ENCODE measurements at regions not wholly inside any gene's neighbourhood (a gene's known extent, or its start where the extent isn't known, plus 50 kb on each side); places are given as distances from the start of the nearest gene placed in this dataset.

- TF ChIP-seq, protein P1, sequence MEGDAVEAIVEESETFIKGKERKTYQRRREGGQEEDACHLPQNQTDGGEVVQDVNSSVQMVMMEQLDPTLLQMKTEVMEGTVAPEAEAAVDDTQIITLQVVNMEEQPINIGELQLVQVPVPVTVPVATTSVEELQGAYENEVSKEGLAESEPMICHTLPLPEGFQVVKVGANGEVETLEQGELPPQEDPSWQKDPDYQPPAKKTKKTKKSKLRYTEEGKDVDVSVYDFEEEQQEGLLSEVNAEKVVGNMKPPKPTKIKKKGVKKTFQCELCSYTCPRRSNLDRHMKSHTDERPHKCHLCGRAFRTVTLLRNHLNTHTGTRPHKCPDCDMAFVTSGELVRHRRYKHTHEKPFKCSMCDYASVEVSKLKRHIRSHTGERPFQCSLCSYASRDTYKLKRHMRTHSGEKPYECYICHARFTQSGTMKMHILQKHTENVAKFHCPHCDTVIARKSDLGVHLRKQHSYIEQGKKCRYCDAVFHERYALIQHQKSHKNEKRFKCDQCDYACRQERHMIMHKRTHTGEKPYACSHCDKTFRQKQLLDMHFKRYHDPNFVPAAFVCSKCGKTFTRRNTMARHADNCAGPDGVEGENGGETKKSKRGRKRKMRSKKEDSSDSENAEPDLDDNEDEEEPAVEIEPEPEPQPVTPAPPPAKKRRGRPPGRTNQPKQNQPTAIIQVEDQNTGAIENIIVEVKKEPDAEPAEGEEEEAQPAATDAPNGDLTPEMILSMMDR (IDR thresholded peaks at IDR 0.05) = no peak
- TF ChIP-seq POLR2A (IDR thresholded peaks at IDR 0.05) = no peak
- TF ChIP-seq POLR2AphosphoS5 (IDR thresholded peaks at IDR 0.05) = no peak
- TF ChIP-seq EP300 (IDR thresholded peaks at IDR 0.05) = no peak
- WGBS, 2 donors = 87 to 90% methylated on average over 7 of the region's 7 CpGs
- H3K9me3 ChIP-seq = no peaks in the 10 kb centered on the region
- no peaks in the 10 kb centered on the region for H3K27me3 ChIP-seq
- H3K4me1 ChIP-seq = no peaks in the 10 kb centered on the region
- no peak overlapping the region for H3K27ac ChIP-seq
- H3K4me3 ChIP-seq = no peak overlapping the region
- H3K36me3 ChIP-seq = no peaks in the 10 kb centered on the region
- ATAC-seq (ENCODE audit: low FRiP score in 2 of 2) = no peak
- DNase-seq = no peak
Measured at GRCh38 chr11:115036406-115037180, 358.3 kb downstream of the NXPE2 start.

GRCh38 chr11:115042002-115042401, 363.7 kb downstream of the NXPE2 start:
- Histone ChIP-seq H3K36me3 (no peaks in the 10 kb centered on the region), H3K4me3 (no peak overlapping the region), H3K27ac (no peak overlapping the region), H3K4me1 (no peaks in the 10 kb centered on the region), H3K9me3 (no peaks in the 10 kb centered on the region), H3K27me3 (no peaks in the 10 kb centered on the region)
- DNase-seq = no peak
- TF ChIP-seq POLR2A (IDR thresholded peaks at IDR 0.05) (no peak), POLR2AphosphoS5 (IDR thresholded peaks at IDR 0.05) (no peak), EP300 (IDR thresholded peaks at IDR 0.05) (no peak)
- TF ChIP-seq, protein P1 (IDR thresholded peaks at IDR 0.05) = no peak
- 78 to 81% methylated on average over 3 of the region's 3 CpGs for WGBS, 2 donors
- ATAC-seq (ENCODE audit: low FRiP score in 2 of 2) = no peak

GRCh38 chr11:115047631-115048030, 369.3 kb downstream of the NXPE2 start:
- 91 to 97% methylated on average over 3 of the region's 3 CpGs for WGBS, 2 donors
- ATAC-seq (ENCODE audit: low FRiP score in 2 of 2) (no peak), DNase-seq (no peak)
- no peaks in the 10 kb centered on the region for H3K27me3 ChIP-seq
- no peaks in the 10 kb centered on the region for H3K9me3 ChIP-seq
- TF ChIP-seq EP300 (IDR thresholded peaks at IDR 0.05) = no peak
- no peak for TF ChIP-seq POLR2A (IDR thresholded peaks at IDR 0.05)
- TF ChIP-seq POLR2AphosphoS5 (IDR thresholded peaks at IDR 0.05) = no peak
- TF ChIP-seq, protein P1 (IDR thresholded peaks at IDR 0.05) = no peak
- no peak overlapping the region for H3K4me3 ChIP-seq
- H3K36me3 ChIP-seq = no peaks in the 10 kb centered on the region
- no peak overlapping the region for H3K27ac ChIP-seq
- H3K4me1 ChIP-seq = no peaks in the 10 kb centered on the region

- ATAC-seq (ENCODE audit: low FRiP score in 2 of 2) (no peak), DNase-seq (no peak)
- Histone ChIP-seq H3K4me3 (no peak overlapping the region), H3K4me1 (no peaks in the 10 kb centered on the region), H3K27me3 (no peaks in the 10 kb centered on the region), H3K36me3 (no peaks in the 10 kb centered on the region), H3K9me3 (no peaks in the 10 kb centered on the region), H3K27ac (no peak overlapping the region)
- WGBS, 2 donors = 91% methylated on average over 10 to 11 of the region's 11 CpGs
- TF ChIP-seq POLR2AphosphoS5 (IDR thresholded peaks at IDR 0.05) (no peak), POLR2A (IDR thresholded peaks at IDR 0.05) (no peak), EP300 (IDR thresholded peaks at IDR 0.05) (no peak)
- TF ChIP-seq, protein P1 (IDR thresholded peaks at IDR 0.05) = no peak
Measured at GRCh38 chr11:115049796-115050195, 371.5 kb downstream of the NXPE2 start.

DNA sequence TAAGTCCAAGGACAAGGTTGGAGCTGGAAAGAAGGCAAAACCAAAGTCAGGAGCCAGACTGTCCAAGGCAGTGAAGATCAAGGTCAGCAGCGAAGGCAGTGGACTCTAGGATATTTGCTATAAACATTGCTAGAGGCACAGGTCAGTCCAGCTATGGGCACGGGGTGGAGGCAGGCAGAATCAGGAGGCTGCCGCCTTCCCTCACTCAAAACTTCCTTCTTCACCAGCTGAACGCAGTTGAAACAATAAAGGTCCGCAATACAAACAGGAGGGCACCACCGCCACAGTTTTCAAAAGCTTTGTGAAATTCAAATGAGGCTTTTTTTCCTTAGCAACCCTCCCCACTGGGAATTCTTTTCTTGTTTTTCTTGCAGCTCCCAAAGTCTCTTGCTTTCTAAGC, 372.4 kb downstream of the NXPE2 start:
- Histone ChIP-seq H3K27ac (no peak overlapping the region), H3K27me3 (no peaks in the 10 kb centered on the region), H3K4me1 (no peaks in the 10 kb centered on the region), H3K36me3 (no peaks in the 10 kb centered on the region), H3K4me3 (no peak overlapping the region), H3K9me3 (peaks cover 0 to 1% (median 0%) of the 10 kb centered on the region in 4 donors)
- ATAC-seq (ENCODE audit: low FRiP score in 2 of 2) (no peak), DNase-seq (no peak)
- 49 to 65% methylated on average over 6 of the region's 6 CpGs for WGBS, 2 donors
- TF ChIP-seq POLR2A (IDR thresholded peaks at IDR 0.05) (no peak), EP300 (IDR thresholded peaks at IDR 0.05) (no peak), POLR2AphosphoS5 (IDR thresholded peaks at IDR 0.05) (no peak)
- TF ChIP-seq, protein P1 (IDR thresholded peaks at IDR 0.05) = no peak

Measured in upper lobe of left lung (tissue), 6 donors.